Upper lobe of left lung (tissue), 4 donors: ENCODE measurements at regions not wholly inside any gene's neighbourhood (a gene's known extent, or its start where the extent isn't known, plus 50 kb on each side); places are given as distances from the start of the nearest gene placed in this dataset.

ENCODE experiments used
- EP300 ChIP-seq, 4 donors: sonication (generic); formaldehyde crosslinking; IDR thresholded peaks; one replicate each; pipeline ENCODE4 v1.5.1; 2017; ENCODE audit warnings: antibody characterized with exemption in 4 of 4, control low read depth in 2 of 4
- POLR2A ChIP-seq, 4 donors: fragments of 450-650 bp; IDR thresholded peaks; one replicate each; pipeline ENCODE4 v1.5.1; 2016 to 2017; ENCODE audit warnings: antibody characterized with exemption in 4 of 4, mild to moderate bottlenecking in 2 of 4
- TF ChIP-seq, protein P1 (sequence below), 6 experiments: fragments of 450-650 bp in 4 of 6; fragments of 200-600 bp in 2 of 6; sonication (generic) in 2 of 6; IDR thresholded peaks; one replicate each; pipeline ENCODE4 v1.5.1; 2016 to 2019; ENCODE audit warnings: antibody characterized with exemption in 6 of 6

DNA sequence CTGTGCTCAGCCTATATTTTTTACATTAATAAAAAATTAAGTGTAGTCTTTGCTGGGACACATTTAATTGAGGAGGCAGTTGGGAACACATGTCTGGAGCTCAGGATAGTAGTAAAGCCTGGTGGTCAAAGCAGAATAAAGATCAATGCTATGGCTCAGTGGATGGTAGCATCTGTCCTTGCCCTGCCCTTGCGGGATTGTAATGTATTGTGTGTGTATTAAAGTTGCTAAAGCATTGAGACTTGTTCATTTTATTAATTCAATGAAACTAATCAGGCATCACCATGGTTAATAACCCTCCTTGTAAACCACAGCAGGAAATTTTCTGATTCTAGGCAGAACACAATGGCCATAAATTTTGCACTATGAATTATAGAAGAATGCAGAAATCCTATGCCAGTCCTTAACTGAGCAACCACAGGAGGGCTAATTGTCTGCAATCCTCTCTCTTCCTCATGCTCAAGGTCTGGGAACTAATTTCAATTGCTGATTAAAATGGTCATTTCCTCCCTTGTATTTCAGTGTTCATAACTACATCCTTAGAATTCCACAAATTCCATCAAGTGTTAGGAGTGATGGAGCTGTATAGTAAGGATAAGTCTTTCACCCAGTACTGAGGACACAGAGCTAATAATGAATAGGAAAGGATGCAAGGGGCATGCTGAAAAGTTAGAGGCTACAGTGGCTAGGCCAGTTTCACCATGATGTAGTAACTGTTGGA is 403.2 kb upstream of the DDI1 start:
- TF ChIP-seq POLR2A (IDR thresholded peaks at IDR 0.05) (no peak), EP300 (IDR thresholded peaks at IDR 0.05) (no peak)
- TF ChIP-seq, protein P1, sequence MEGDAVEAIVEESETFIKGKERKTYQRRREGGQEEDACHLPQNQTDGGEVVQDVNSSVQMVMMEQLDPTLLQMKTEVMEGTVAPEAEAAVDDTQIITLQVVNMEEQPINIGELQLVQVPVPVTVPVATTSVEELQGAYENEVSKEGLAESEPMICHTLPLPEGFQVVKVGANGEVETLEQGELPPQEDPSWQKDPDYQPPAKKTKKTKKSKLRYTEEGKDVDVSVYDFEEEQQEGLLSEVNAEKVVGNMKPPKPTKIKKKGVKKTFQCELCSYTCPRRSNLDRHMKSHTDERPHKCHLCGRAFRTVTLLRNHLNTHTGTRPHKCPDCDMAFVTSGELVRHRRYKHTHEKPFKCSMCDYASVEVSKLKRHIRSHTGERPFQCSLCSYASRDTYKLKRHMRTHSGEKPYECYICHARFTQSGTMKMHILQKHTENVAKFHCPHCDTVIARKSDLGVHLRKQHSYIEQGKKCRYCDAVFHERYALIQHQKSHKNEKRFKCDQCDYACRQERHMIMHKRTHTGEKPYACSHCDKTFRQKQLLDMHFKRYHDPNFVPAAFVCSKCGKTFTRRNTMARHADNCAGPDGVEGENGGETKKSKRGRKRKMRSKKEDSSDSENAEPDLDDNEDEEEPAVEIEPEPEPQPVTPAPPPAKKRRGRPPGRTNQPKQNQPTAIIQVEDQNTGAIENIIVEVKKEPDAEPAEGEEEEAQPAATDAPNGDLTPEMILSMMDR (IDR thresholded peaks at IDR 0.05): no peak
